ENCODE measurements at regions not wholly inside any gene's neighbourhood (a gene's known extent, or its start where the extent isn't known, plus 50 kb on each side); places are given as distances from the start of the nearest gene placed in this dataset.

DNA sequence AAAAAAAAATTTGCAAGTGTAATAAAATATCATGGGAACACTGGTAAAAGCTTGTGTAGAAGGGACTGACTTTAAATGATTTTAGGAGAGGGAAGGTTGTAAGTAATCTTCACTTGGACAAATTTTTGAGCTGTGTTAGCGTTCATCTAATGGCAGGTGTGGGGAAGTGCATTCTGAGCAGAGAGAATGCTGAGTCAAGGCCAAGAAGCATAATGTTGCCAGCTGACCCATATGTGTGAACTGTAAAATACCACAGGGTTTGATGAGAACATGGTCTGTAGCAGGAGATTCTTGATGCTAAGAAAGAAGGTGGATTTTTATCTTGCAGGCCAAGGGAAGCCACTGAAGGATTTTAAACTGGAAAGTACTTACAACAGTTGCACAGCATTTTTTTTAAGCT is 98.2 kb upstream of the ZNF32 start:
- ATAC-seq (ENCODE audit: poor library complexity) (no peak), DNase-seq (no peak)
- no peaks in the 10 kb centered on the region for H3K4me1 Mint-ChIP-seq (ENCODE audit: low read depth)
- no peak for TF ChIP-seq CTCF (IDR thresholded peaks at IDR 0.05)
- no peaks in the 10 kb centered on the region for H3K9me3 Mint-ChIP-seq
- POLR2A ChIA-PET = no interaction called here
- no peak overlapping the region for H3K4me3 Mint-ChIP-seq
- H3K27ac ChIP-seq (ENCODE audit: low read depth in 1 of 2, low read length in 2 of 2) = no peak overlapping the region
- no peak overlapping the region for H3K4me3 ChIP-seq (ENCODE audit: low read length)
- H3K4me1 ChIP-seq (ENCODE audit: insufficient read depth, low read length) = no peaks in the 10 kb centered on the region
- no peaks in the 10 kb centered on the region for H3K36me3 Mint-ChIP-seq (ENCODE audit: low read depth)
- no peaks in the 10 kb centered on the region for H3K9me3 ChIP-seq (ENCODE audit: control insufficient read depth in 1 of 2, insufficient read depth in 1 of 2, low read length in 2 of 2)
- intact Hi-C loops (cut with DNase I, micrococcal nuclease) = no loop called here
- CTCF ChIA-PET = no interaction called here
- no peak overlapping the region for H3K27ac Mint-ChIP-seq
- H3K27me3 ChIP-seq (ENCODE audit: control insufficient read depth in 1 of 2, insufficient read depth in 2 of 2, low read length in 2 of 2) = no peaks in the 10 kb centered on the region
- no peaks in the 10 kb centered on the region for H3K27me3 Mint-ChIP-seq
- H3K36me3 ChIP-seq (ENCODE audit: insufficient read depth, low read length) = no peaks in the 10 kb centered on the region

DNA sequence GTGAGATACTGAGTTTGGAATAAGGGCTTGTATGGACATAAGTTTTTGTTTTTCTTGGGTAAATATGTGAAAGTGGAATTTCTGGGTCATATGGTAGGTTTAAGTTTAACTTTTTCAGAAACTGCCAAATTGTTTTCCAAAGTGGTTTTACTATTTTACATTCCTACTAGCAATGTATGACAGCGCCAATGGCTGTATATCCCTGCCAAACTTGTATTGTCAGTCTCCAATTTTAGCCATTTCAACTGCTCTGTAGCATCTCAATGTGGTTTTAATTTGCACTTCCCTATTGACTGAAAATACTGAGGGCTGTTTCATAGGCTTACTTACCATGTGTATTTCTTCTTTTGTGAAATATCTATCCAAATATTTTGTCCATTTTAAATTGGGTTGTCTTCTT is 90.5 kb upstream of the ZNF32 start:
- H3K9me3 ChIP-seq (ENCODE audit: control insufficient read depth in 1 of 2, insufficient read depth in 1 of 2, low read length in 2 of 2) = no peaks in the 10 kb centered on the region
- Mint-ChIP-seq H3K9me3 (no peaks in the 10 kb centered on the region), H3K4me1 (ENCODE audit: low read depth) (no peaks in the 10 kb centered on the region), H3K36me3 (ENCODE audit: low read depth) (no peaks in the 10 kb centered on the region), H3K27ac (no peak overlapping the region), H3K27me3 (no peaks in the 10 kb centered on the region), H3K4me3 (no peak overlapping the region)
- no peaks in the 10 kb centered on the region for H3K36me3 ChIP-seq (ENCODE audit: insufficient read depth, low read length)
- intact Hi-C loops (cut with DNase I, micrococcal nuclease) = no loop called here
- TF ChIP-seq CTCF (IDR thresholded peaks at IDR 0.05) = no peak
- DNase-seq (no peak), ATAC-seq (ENCODE audit: poor library complexity) (no peak)
- no peaks in the 10 kb centered on the region for H3K4me1 ChIP-seq (ENCODE audit: insufficient read depth, low read length)
- H3K4me3 ChIP-seq (ENCODE audit: low read length) = no peak overlapping the region
- no peak overlapping the region for H3K27ac ChIP-seq (ENCODE audit: low read depth in 1 of 2, low read length in 2 of 2)
- CTCF ChIA-PET = no interaction called here
- no peaks in the 10 kb centered on the region for H3K27me3 ChIP-seq (ENCODE audit: control insufficient read depth in 1 of 2, insufficient read depth in 2 of 2, low read length in 2 of 2)
- POLR2A ChIA-PET = no interaction called here

DNA sequence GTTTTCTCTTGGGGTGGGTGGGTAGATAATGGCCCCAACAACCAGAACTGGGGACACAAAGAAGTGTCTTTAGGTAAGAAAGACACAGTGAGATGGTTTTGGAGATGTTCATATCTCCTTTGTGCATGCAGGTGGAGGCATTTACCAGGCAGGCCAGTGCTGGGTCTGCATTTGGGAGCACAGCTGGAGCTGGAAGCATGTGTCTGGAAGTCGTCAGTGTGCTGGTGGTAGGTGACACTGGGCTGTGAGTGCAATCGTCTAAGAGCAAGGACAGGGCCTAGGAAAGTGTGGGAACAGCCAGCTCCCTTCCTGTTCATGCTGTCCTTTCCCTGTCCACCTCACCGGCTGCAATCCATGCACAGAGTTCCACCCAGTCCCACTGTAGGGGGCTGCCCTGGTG is 88.3 kb upstream of the ZNF32 start:
- Mint-ChIP-seq H3K4me3 (no peak overlapping the region), H3K9me3 (peaks cover 2% of the 10 kb centered on the region), H3K27ac (no peak overlapping the region), H3K36me3 (ENCODE audit: low read depth) (no peaks in the 10 kb centered on the region), H3K4me1 (ENCODE audit: low read depth) (no peaks in the 10 kb centered on the region), H3K27me3 (no peaks in the 10 kb centered on the region)
- H3K4me3 ChIP-seq (ENCODE audit: low read length) = no peak overlapping the region
- H3K27me3 ChIP-seq (ENCODE audit: control insufficient read depth in 1 of 2, insufficient read depth in 2 of 2, low read length in 2 of 2) = no peaks in the 10 kb centered on the region
- POLR2A ChIA-PET = no interaction called here
- ATAC-seq (ENCODE audit: poor library complexity) (no peak), DNase-seq (no peak)
- no peaks in the 10 kb centered on the region for H3K36me3 ChIP-seq (ENCODE audit: insufficient read depth, low read length)
- intact Hi-C loops (cut with DNase I, micrococcal nuclease) = no loop called here
- no peak overlapping the region for H3K27ac ChIP-seq (ENCODE audit: low read depth in 1 of 2, low read length in 2 of 2)
- H3K9me3 ChIP-seq (ENCODE audit: control insufficient read depth in 1 of 2, insufficient read depth in 1 of 2, low read length in 2 of 2) = no peaks in the 10 kb centered on the region
- no peaks in the 10 kb centered on the region for H3K4me1 ChIP-seq (ENCODE audit: insufficient read depth, low read length)
- CTCF ChIA-PET = no interaction called here
- no peak for TF ChIP-seq CTCF (IDR thresholded peaks at IDR 0.05)

All from CD4-positive, alpha-beta T cell (primary cell).